CD4-positive, alpha-beta T cell treated with Interleukin-10 for 1 hour (primary cell): ENCODE measurements at regions not wholly inside any gene's neighbourhood (a gene's known extent, or its start where the extent isn't known, plus 50 kb on each side); places are given as distances from the start of the nearest gene placed in this dataset.
A peak's percentile ranks its signal among the peaks of the same experiment; 100 is the strongest.
"Not testable (repeated sequence)": the region's sequence is repeated elsewhere in the genome, so short reads cannot be mapped to it uniquely, and the experiment has no call there.

Experiments used
- DNase-seq: peaks from one replicate; pipeline ENCODE4 v3.0.0-alpha.2; 2020

GRCh38 chr1:244301595-244302130 is 150.0 kb downstream of the ADSS2 start:
- no peak for DNase-seq

GRCh38 chr1:244302876-244303609 is 148.7 kb downstream of the ADSS2 start:
- no peak for DNase-seq

DNA sequence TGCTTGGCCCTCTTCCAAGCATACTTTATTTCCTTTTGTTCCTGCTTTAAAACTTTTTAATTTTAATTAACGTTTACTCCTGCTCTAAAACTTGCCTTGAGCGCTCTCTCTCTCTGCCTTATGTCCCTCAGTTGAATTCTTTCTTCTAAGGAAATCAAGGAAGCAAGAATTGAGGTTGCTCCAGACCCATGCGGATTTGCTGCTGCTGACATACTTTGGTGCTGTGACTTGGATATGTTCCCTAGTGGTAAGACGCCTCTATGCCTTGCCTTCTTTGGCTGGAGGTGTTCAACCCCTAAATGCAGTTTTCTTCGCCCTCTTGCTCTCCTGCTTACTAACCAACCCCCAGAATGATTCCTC is 148.1 kb downstream of the ADSS2 start:
- DNase-seq: no peak

- DNase-seq: no peak
Measured at GRCh38 chr1:244304156-244304555, 147.6 kb downstream of the ADSS2 start.

GRCh38 chr1:244304656-244305055 is 147.1 kb downstream of the ADSS2 start:
- no peak for DNase-seq

GRCh38 chr1:244305776-244306341 is 145.8 kb downstream of the ADSS2 start:
- DNase-seq: no peak

- DNase-seq: no peak
Measured at GRCh38 chr1:244306544-244306943, 145.2 kb downstream of the ADSS2 start.

- DNase-seq: not testable (repeated sequence)
Measured at GRCh38 chr1:244309191-244309590, 142.5 kb downstream of the ADSS2 start.

DNA sequence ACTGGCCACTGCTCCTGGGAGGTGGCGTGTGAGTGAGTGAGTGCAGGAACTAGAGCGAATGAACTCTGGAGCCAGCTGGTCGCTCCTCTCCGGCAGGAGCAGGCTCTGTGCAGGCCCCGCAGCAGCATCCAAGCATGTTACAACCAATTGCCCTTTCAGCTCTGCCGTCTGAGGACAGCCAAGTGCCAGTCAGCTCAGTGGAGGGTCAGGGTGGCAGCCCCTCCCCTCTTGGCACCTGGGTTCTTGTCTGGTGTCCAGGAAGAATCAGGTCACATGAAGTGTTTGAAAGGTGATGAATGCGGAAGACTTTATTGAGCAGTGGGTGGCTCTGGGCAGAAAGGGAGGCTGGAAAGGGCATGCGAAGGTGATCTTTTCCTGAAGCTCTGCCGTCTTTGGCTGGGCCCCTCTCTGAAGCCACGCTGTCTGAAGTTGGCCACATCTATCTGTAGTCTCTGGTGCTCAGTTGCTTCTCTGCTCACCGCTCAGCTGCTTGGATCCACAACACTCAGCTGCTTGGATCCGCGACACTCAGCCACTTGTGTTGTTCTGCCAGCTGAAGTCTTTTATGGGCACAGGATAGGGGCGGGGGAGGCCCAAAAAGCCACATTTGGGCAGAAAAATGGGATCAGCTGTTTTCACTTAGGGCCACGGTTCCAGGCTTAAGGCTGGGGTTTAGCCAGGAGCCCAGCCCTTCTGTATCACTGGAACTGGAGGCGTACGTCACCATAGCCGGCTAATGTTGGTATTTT is 139.8 kb downstream of the ADSS2 start:
- DNase-seq: no peak

- no peak for DNase-seq
Measured at GRCh38 chr1:244313346-244313745, 138.4 kb downstream of the ADSS2 start.

GRCh38 chr1:244314921-244315559 is 136.7 kb downstream of the ADSS2 start:
- DNase-seq: no peak

GRCh38 chr1:244315996-244316395 is 135.7 kb downstream of the ADSS2 start:
- no peak for DNase-seq

DNA sequence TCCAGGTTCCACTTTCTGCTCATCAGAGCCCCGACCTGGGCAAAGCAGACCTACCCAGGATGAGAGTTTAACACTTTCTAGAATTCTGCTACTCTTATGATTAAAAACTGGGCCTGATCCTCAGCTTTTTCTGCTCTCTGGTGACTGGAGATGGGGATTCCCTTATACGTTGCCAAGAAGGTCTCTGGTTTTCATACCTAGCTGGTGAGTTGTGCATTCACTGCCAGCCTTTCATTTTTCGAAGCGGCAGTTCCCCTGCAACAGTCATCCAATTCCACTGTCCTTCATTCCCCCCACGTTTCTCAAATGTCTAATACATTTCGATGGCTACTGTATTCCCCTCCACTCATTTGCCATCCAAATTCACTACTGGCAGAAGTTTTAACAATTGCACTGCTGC is 135.3 kb downstream of the ADSS2 start:
- no peak for DNase-seq

- no peak for DNase-seq
Measured at GRCh38 chr1:244316986-244317655, 134.6 kb downstream of the ADSS2 start.

DNA sequence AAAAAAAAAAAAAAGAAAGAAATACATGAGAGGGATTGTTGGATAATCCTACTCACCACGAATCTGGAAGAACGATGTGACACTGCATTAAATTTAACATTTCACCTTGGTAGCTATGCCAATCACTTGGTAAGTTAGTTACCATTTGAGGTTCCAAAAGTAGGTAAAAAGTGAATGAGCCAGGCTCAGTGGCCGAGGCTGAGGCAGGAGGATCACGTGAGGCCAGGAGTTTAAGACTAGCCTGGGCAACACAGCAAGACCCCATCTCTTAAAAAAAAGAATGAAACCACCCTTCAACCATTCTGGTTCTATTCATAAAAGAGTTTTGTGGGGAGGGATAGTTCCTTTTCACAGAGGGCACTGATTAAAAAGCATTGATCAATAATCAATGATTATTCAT is 133.6 kb downstream of the ADSS2 start:
- no peak for DNase-seq

- no peak for DNase-seq
Measured at GRCh38 chr1:244318512-244318911, 133.2 kb downstream of the ADSS2 start.

DNA sequence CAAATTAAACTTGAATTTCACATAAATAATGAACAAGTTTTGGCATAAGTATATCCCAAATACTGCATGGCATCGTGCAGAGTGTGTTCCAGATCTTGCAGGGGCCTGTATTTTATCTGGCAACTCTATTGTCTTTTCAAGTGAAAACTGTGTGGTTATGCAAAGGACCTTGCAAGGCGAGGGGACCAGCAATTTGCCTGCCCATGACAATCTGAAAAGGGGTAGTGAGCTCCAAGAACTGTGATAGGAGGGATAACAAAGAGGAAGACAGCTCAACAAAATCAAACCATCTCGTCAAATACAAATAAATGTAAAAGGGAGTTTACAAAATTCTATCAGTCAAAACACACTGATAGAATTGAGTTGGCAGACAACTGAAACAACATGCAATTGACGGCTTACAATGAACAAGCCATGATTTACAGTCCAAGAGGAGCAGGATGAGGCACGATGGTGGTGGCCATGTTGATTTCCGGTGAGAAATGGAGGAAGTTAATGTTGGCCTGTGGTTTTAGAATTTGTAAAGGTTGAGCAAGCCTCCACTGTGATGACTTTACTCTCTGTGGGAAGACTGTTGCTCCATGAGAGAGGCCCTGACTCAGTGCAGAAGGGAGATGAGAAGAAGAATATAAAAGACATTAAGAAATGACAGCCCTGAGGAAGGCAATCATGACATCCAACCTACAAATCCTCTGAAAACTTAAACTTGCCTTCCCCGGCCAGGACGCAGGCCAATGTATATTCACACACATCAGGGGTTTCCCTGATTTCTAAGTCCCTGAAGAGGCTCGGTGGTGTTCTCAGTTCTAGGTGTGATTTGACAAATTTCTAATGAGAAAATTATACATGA is 132.2 kb downstream of the ADSS2 start:
- DNase-seq: peak; percentile 62

DNA sequence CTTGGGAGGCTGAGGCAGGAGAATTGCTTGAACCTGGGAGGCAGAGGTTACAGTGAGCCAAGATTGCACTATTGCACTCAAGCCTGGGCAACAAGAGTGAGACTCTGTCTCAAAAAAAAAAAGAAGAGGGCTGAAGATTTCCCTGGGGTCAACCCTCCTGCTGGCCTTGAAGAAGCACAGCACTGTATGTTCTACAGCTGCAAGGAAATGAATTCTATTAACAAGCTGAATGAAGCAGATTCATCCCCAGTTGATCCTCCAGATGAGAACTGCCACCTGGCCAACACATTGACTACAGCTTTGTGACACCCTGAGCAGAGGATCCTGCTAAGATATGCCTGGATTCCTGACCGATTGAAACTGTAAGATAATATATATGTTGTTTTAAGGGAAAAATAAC is 129.5 kb downstream of the ADSS2 start:
- no peak for DNase-seq

- peak; percentile 65 for DNase-seq
Measured at GRCh38 chr1:244322791-244323521, 128.8 kb downstream of the ADSS2 start.

DNA sequence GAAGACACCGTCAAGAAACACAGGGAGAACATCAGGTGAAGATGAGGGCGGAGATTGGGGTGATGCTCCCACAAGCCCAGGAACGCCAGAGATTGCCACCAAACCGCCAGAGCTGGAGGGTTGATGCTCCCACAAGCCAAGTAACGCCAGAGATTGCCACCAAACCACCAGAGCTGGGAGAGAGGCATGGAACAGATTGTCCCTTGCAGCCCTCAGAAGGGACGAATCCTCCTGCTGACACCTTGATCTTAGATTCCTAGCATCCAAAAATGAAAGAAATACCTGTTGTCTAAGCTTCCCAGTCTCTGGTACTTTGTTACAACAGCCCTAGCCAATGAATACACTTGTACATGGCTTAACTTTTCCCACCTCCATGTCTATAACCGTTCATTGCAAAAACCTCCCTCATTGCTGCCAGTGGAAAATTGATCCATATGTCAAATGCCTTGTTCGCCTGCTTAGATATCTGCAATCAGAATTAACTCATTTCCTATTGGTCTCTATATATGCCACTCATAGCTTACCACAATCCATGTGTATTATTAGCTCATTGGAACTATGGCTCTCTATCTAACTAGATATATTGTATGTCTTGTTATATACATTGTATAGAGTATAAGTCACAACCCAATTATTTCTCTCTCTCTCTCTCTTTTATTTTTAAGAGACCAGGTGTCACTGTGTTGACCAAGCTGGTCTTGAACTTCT is 127.4 kb downstream of the ADSS2 start:
- no peak for DNase-seq
